HCT116 (cell line): ENCODE measurements at regions not wholly inside any gene's neighbourhood (a gene's known extent, or its start where the extent isn't known, plus 50 kb on each side); places are given as distances from the start of the nearest gene placed in this dataset.

Experiments used
- EZH2 ChIP-seq: fragments of 200-600 bp; sonication (generic); IDR thresholded peaks from 2 replicates; pipeline ENCODE4 v1.6.1; 2017; ENCODE audit warnings: antibody characterized with exemption, mixed run types
- FOSL1 ChIP-seq: IDR thresholded peaks from 2 replicates; pipeline ENCODE4 v1.6.1; 2012; ENCODE audit warnings: low read depth
- JUND ChIP-seq: IDR thresholded peaks from 2 replicates; pipeline ENCODE4 v1.6.1; 2012
- POLR2A ChIP-seq: IDR thresholded peaks from 2 replicates; pipeline ENCODE4 v1.7.0; 2011; ENCODE audit warnings: borderline replicate concordance; ENCODE audit not compliant: insufficient read depth, insufficient read length; ENCODE audit errors: extremely low read depth
- RAD21 ChIP-seq: IDR thresholded peaks from 2 replicates; pipeline ENCODE4 v1.6.1; 2012; ENCODE audit warnings: low read depth, mild to moderate bottlenecking
- SIN3A ChIP-seq: IDR thresholded peaks from 2 replicates; pipeline ENCODE4 v1.6.1; 2012; ENCODE audit warnings: low read depth
- YY1 ChIP-seq: IDR thresholded peaks from 2 replicates; pipeline ENCODE4 v1.6.1; 2011; ENCODE audit warnings: low read length, low read depth, moderate library complexity, mild to moderate bottlenecking; ENCODE audit not compliant: insufficient replicate concordance; ENCODE audit errors: extremely low read depth
- TF ChIP-seq, protein P1 (sequence below): IDR thresholded peaks from 2 replicates; pipeline ENCODE4 v1.6.1; 2012; ENCODE audit warnings: low read depth
- TF ChIP-seq, protein P2 (sequence below), 3 experiments: fragments of 200-600 bp in 1 of 3; sonication (generic) in 1 of 3; IDR thresholded peaks in 2 of 3; conservative IDR thresholded peaks in 1 of 3; 2 replicates each; pipeline ENCODE4 v1.5.1; 2012 to 2017; ENCODE audit warnings: low read depth in 2 of 3, low read length in 2 of 3, antibody characterized with exemption in 1 of 3, borderline replicate concordance in 1 of 3, control low read depth in 1 of 3, mild to moderate bottlenecking in 1 of 3, mixed read lengths in 1 of 3, mixed run types in 1 of 3, moderate library complexity in 1 of 3; ENCODE audit not compliant: insufficient read depth in 1 of 3
- TF ChIP-seq, protein P3 (sequence below): IDR thresholded peaks from 2 replicates; pipeline ENCODE4 v1.6.1; 2011; ENCODE audit warnings: mild to moderate bottlenecking, low read length, moderate library complexity; ENCODE audit not compliant: insufficient replicate concordance; ENCODE audit errors: extremely low read depth
- TF ChIP-seq, protein P4 (sequence below): IDR thresholded peaks from 2 replicates; pipeline ENCODE4 v1.6.1; 2012

DNA sequence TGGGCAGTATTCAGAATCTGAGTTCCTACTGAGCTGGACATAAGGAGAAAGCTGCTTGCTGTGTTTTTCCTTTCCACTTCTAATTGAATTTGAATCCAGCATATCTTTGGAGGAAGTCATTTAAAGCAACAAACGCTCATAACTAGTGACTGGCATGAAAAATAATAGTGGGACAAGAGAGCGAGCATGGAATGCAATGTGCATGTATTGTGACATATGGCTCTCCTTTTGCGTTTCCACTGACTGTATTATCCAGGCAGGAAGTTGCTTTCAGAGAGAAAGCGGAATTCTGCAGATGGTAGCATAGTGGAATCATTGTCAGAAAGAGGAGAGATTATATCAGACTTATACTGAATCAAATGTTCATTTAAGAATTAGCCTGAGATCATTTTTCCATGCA lies 368.6 kb downstream of the REEP3 start:
- TF ChIP-seq FOSL1 (no peak), POLR2A (no peak), JUND (no peak), RAD21 (no peak), EZH2 (no peak), YY1 (no peak), SIN3A (no peak)
- TF ChIP-seq, protein P1, sequence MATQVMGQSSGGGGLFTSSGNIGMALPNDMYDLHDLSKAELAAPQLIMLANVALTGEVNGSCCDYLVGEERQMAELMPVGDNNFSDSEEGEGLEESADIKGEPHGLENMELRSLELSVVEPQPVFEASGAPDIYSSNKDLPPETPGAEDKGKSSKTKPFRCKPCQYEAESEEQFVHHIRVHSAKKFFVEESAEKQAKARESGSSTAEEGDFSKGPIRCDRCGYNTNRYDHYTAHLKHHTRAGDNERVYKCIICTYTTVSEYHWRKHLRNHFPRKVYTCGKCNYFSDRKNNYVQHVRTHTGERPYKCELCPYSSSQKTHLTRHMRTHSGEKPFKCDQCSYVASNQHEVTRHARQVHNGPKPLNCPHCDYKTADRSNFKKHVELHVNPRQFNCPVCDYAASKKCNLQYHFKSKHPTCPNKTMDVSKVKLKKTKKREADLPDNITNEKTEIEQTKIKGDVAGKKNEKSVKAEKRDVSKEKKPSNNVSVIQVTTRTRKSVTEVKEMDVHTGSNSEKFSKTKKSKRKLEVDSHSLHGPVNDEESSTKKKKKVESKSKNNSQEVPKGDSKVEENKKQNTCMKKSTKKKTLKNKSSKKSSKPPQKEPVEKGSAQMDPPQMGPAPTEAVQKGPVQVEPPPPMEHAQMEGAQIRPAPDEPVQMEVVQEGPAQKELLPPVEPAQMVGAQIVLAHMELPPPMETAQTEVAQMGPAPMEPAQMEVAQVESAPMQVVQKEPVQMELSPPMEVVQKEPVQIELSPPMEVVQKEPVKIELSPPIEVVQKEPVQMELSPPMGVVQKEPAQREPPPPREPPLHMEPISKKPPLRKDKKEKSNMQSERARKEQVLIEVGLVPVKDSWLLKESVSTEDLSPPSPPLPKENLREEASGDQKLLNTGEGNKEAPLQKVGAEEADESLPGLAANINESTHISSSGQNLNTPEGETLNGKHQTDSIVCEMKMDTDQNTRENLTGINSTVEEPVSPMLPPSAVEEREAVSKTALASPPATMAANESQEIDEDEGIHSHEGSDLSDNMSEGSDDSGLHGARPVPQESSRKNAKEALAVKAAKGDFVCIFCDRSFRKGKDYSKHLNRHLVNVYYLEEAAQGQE = no peak
- TF ChIP-seq, protein P2, sequence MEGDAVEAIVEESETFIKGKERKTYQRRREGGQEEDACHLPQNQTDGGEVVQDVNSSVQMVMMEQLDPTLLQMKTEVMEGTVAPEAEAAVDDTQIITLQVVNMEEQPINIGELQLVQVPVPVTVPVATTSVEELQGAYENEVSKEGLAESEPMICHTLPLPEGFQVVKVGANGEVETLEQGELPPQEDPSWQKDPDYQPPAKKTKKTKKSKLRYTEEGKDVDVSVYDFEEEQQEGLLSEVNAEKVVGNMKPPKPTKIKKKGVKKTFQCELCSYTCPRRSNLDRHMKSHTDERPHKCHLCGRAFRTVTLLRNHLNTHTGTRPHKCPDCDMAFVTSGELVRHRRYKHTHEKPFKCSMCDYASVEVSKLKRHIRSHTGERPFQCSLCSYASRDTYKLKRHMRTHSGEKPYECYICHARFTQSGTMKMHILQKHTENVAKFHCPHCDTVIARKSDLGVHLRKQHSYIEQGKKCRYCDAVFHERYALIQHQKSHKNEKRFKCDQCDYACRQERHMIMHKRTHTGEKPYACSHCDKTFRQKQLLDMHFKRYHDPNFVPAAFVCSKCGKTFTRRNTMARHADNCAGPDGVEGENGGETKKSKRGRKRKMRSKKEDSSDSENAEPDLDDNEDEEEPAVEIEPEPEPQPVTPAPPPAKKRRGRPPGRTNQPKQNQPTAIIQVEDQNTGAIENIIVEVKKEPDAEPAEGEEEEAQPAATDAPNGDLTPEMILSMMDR (IDR thresholded peaks at IDR 0.05 in 2 of 3, conservative IDR thresholded peaks at IDR 0.05 in 1 of 3; ENCODE audit: borderline replicate concordance in 1 of 3, insufficient read depth in 1 of 3, low read depth in 2 of 3, low read length in 2 of 3) = no peak
- TF ChIP-seq, protein P3, sequence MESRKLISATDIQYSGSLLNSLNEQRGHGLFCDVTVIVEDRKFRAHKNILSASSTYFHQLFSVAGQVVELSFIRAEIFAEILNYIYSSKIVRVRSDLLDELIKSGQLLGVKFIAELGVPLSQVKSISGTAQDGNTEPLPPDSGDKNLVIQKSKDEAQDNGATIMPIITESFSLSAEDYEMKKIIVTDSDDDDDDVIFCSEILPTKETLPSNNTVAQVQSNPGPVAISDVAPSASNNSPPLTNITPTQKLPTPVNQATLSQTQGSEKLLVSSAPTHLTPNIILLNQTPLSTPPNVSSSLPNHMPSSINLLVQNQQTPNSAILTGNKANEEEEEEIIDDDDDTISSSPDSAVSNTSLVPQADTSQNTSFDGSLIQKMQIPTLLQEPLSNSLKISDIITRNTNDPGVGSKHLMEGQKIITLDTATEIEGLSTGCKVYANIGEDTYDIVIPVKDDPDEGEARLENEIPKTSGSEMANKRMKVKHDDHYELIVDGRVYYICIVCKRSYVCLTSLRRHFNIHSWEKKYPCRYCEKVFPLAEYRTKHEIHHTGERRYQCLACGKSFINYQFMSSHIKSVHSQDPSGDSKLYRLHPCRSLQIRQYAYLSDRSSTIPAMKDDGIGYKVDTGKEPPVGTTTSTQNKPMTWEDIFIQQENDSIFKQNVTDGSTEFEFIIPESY = no peak
- TF ChIP-seq, protein P4, sequence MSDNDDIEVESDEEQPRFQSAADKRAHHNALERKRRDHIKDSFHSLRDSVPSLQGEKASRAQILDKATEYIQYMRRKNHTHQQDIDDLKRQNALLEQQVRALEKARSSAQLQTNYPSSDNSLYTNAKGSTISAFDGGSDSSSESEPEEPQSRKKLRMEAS = no peak
